Activated CD4-positive, alpha-beta T cell treated with anti-CD3 and anti-CD28 coated beads, Interleukin-2, amount 10 ng/mL, durations not matched to agents 24 days and 14 days (primary cell): ENCODE measurements at regions not wholly inside any gene's neighbourhood (a gene's known extent, or its start where the extent isn't known, plus 50 kb on each side); places are given as distances from the start of the nearest gene placed in this dataset.

ENCODE experiments used
- DNase-seq: peaks from one replicate; pipeline ENCODE4 v3.0.0; 2022
- H3K27ac Mint-ChIP-seq: one replicate; pipeline ENCODE4 v1.8.0; 2022; ENCODE audit warnings: mild to moderate bottlenecking, mixed read lengths
- H3K27me3 Mint-ChIP-seq: one replicate; pipeline ENCODE4 v1.8.0; 2022; ENCODE audit warnings: mixed read lengths
- H3K36me3 Mint-ChIP-seq: one replicate; pipeline ENCODE4 v1.8.0; 2022; ENCODE audit warnings: low read depth, mild to moderate bottlenecking, mixed read lengths
- H3K4me1 Mint-ChIP-seq: one replicate; pipeline ENCODE4 v1.8.0; 2021; ENCODE audit warnings: mixed read lengths
- H3K4me3 Mint-ChIP-seq: one replicate; pipeline ENCODE4 v1.8.0; 2022; ENCODE audit warnings: mild to moderate bottlenecking, moderate library complexity, mixed read lengths
- H3K9me3 Mint-ChIP-seq: one replicate; pipeline ENCODE4 v1.8.0; 2021; ENCODE audit warnings: mixed read lengths
- intact Hi-C: fragments of 100-400 bp; cut with micrococcal nuclease; formaldehyde crosslinking; loops from one replicate; pipeline ENCODE4 v1.15.1; 2023

- Mint-ChIP-seq H3K4me1 (peaks cover 20% of the 10 kb centered on the region), H3K27ac (no peak overlapping the region), H3K36me3 (no peaks in the 10 kb centered on the region), H3K4me3 (no peak overlapping the region), H3K27me3 (peaks cover 8% of the 10 kb centered on the region), H3K9me3 (no peaks in the 10 kb centered on the region)
- intact Hi-C loops, result loop anchor here (10.0 kb wide), 1 partner anchor 225 kb away; no protein-coding TSS in a partner anchor
- DNase-seq, result no peak
These were observed 126.3 kb upstream of the CHST15 start for GRCh38 chr10:124219655-124220054.

DNA sequence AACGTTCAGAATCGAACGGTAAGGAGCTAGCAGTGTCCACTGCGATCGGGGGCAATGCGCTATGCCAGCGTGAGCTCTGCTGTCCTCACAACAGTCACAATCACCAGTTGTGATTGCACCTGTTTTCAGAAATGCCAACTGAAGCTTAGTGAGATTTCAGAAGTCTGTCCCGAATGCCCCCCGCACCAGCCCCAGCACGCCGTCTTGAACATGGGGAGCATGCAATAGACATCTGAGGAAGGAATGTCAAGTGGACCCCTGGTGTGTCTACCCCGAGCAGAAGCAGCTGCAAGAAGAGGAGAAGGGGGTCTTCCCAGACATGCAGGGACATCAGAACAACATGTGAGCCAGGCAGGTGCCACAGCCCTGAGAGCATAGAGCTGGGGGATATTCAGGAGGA is 125.7 kb upstream of the CHST15 start:
- no peak overlapping the region for H3K27ac Mint-ChIP-seq
- no peaks in the 10 kb centered on the region for H3K9me3 Mint-ChIP-seq
- no peak overlapping the region for H3K4me3 Mint-ChIP-seq
- H3K4me1 Mint-ChIP-seq, result peaks cover 20% of the 10 kb centered on the region
- H3K36me3 Mint-ChIP-seq, result no peaks in the 10 kb centered on the region
- peaks cover 8% of the 10 kb centered on the region for H3K27me3 Mint-ChIP-seq
- intact Hi-C loops, result no loop called here
- DNase-seq, result no peak

GRCh38 chr10:124217906-124218804 is 124.8 kb upstream of the CHST15 start:
- H3K9me3 Mint-ChIP-seq, result no peaks in the 10 kb centered on the region
- H3K36me3 Mint-ChIP-seq, result no peaks in the 10 kb centered on the region
- intact Hi-C loops, result no loop called here
- peaks cover 8% of the 10 kb centered on the region for H3K27me3 Mint-ChIP-seq
- H3K27ac Mint-ChIP-seq, result no peak overlapping the region
- H3K4me3 Mint-ChIP-seq, result no peak overlapping the region
- no peak for DNase-seq
- peaks cover 20% of the 10 kb centered on the region for H3K4me1 Mint-ChIP-seq

GRCh38 chr10:124217031-124217430 is 123.6 kb upstream of the CHST15 start:
- Mint-ChIP-seq H3K9me3 (no peaks in the 10 kb centered on the region), H3K4me3 (no peak overlapping the region), H3K27me3 (peaks cover 8% of the 10 kb centered on the region), H3K36me3 (no peaks in the 10 kb centered on the region), H3K4me1 (peaks cover 16% of the 10 kb centered on the region), H3K27ac (no peak overlapping the region)
- intact Hi-C loops, result no loop called here
- DNase-seq, result no peak

- Mint-ChIP-seq H3K27me3 (peaks cover 8% of the 10 kb centered on the region), H3K4me3 (no peak overlapping the region), H3K4me1 (peaks cover under 1% of the 10 kb centered on the region), H3K9me3 (no peaks in the 10 kb centered on the region), H3K27ac (no peak overlapping the region), H3K36me3 (no peaks in the 10 kb centered on the region)
- no peak for DNase-seq
- intact Hi-C loops, result no loop called here
These were observed 121.4 kb upstream of the CHST15 start for GRCh38 chr10:124214610-124215375.

DNA sequence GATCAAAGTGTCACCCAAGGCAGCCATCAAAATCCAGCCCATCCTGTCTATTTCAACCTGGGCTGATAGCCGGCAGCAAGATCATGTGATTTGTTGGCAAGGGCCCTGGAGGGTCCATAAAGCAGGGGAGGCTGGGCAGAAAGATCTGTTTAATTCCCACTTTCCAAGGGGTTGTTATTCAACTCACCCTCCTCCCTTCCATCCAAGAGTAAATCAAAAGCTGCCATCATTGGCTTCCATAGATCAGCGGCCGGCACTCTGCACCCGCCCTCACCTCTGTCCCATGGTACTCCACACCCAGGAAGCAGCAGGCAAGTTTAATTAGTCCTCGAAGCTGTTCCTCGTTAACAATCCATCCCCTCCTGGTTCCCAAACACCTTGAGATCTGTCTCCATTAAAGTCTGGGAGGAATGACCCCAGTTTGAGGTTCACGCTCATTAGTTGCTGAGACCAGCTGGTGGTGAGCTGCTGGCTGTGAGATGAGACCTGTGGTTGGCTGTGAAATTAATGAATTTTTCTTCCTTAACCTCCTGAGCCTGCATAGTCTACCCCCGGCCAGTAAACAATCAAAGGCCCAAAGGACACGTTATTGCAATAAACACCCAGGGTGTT is 120.6 kb upstream of the CHST15 start:
- intact Hi-C loops, result no loop called here
- peaks cover 8% of the 10 kb centered on the region for H3K27me3 Mint-ChIP-seq
- H3K9me3 Mint-ChIP-seq, result no peaks in the 10 kb centered on the region
- H3K27ac Mint-ChIP-seq, result no peak overlapping the region
- H3K4me3 Mint-ChIP-seq, result no peak overlapping the region
- H3K4me1 Mint-ChIP-seq, result no peaks in the 10 kb centered on the region
- DNase-seq, result no peak
- no peaks in the 10 kb centered on the region for H3K36me3 Mint-ChIP-seq

GRCh38 chr10:124213471-124213870 is 120.1 kb upstream of the CHST15 start:
- peaks cover 6% of the 10 kb centered on the region for H3K27me3 Mint-ChIP-seq
- intact Hi-C loops, result no loop called here
- no peak overlapping the region for H3K4me3 Mint-ChIP-seq
- H3K4me1 Mint-ChIP-seq, result no peaks in the 10 kb centered on the region
- no peak for DNase-seq
- no peaks in the 10 kb centered on the region for H3K36me3 Mint-ChIP-seq
- H3K27ac Mint-ChIP-seq, result no peak overlapping the region
- H3K9me3 Mint-ChIP-seq, result no peaks in the 10 kb centered on the region

DNA sequence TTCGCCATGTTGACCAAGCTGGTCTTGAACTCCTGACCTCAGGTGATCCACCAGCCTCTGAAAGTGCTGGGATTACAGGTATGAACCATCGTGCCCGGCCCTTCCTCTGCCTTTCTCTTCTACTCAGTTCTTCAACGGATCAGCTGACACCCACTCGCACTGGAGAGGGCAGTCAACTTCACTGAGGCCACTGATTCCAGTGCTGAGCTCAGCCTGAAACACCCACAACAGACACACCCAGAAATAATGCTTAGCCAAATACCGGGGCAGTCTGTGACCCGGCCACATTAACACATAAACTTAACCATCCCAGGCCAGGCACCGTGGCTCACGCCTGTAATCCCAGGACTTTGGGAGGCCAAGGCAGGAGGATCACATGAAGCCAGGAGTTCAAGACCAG is 119.3 kb upstream of the CHST15 start:
- Mint-ChIP-seq H3K4me3 (no peak overlapping the region), H3K9me3 (no peaks in the 10 kb centered on the region), H3K36me3 (no peaks in the 10 kb centered on the region), H3K27ac (no peak overlapping the region), H3K27me3 (peaks cover 6% of the 10 kb centered on the region), H3K4me1 (no peaks in the 10 kb centered on the region)
- intact Hi-C loops, result no loop called here
- no peak for DNase-seq

- DNase-seq, result no peak
- Mint-ChIP-seq H3K27ac (no peak overlapping the region), H3K9me3 (peaks cover 4% of the 10 kb centered on the region), H3K4me3 (no peak overlapping the region), H3K36me3 (no peaks in the 10 kb centered on the region), H3K27me3 (peaks cover 2% of the 10 kb centered on the region), H3K4me1 (no peaks in the 10 kb centered on the region)
- intact Hi-C loops, result no loop called here
These were observed 118.5 kb upstream of the CHST15 start for GRCh38 chr10:124211921-124212320.

DNA sequence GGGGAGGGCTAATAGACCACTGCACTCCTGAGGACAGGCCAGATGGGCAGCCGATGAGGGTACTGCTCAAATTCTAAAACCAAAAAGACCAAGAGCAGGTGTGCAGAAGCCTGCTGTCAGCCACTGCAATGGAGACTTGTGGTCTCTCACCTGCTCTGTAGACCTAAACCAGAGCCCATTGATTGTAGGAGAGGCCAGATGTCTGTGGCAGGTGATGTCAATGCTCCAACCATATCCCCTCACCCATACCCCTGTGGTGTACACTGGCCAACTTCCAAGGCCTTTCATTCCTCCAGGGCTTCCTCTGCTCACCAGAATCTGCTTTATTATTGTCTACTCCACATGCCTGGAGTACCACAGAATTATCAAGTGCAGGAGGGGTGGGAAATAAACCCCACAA is 116.9 kb upstream of the CHST15 start:
- intact Hi-C loops, result no loop called here
- Mint-ChIP-seq H3K36me3 (no peaks in the 10 kb centered on the region), H3K27me3 (no peaks in the 10 kb centered on the region), H3K4me3 (no peak overlapping the region), H3K4me1 (no peaks in the 10 kb centered on the region), H3K27ac (no peak overlapping the region), H3K9me3 (peaks cover 4% of the 10 kb centered on the region)
- DNase-seq, result no peak

GRCh38 chr10:124207391-124207790 is 114.0 kb upstream of the CHST15 start:
- no peaks in the 10 kb centered on the region for H3K4me1 Mint-ChIP-seq
- intact Hi-C loops, result no loop called here
- H3K4me3 Mint-ChIP-seq, result no peak overlapping the region
- H3K9me3 Mint-ChIP-seq, result peaks cover 4% of the 10 kb centered on the region
- no peaks in the 10 kb centered on the region for H3K27me3 Mint-ChIP-seq
- no peak for DNase-seq
- H3K27ac Mint-ChIP-seq, result no peak overlapping the region
- no peaks in the 10 kb centered on the region for H3K36me3 Mint-ChIP-seq

- no peak for DNase-seq
- no peak overlapping the region for H3K4me3 Mint-ChIP-seq
- peaks cover 4% of the 10 kb centered on the region for H3K9me3 Mint-ChIP-seq
- H3K36me3 Mint-ChIP-seq, result no peaks in the 10 kb centered on the region
- intact Hi-C loops, result no loop called here
- H3K4me1 Mint-ChIP-seq, result no peaks in the 10 kb centered on the region
- H3K27me3 Mint-ChIP-seq, result no peaks in the 10 kb centered on the region
- H3K27ac Mint-ChIP-seq, result no peak overlapping the region
These were observed 113.2 kb upstream of the CHST15 start for GRCh38 chr10:124206616-124207015.

DNA sequence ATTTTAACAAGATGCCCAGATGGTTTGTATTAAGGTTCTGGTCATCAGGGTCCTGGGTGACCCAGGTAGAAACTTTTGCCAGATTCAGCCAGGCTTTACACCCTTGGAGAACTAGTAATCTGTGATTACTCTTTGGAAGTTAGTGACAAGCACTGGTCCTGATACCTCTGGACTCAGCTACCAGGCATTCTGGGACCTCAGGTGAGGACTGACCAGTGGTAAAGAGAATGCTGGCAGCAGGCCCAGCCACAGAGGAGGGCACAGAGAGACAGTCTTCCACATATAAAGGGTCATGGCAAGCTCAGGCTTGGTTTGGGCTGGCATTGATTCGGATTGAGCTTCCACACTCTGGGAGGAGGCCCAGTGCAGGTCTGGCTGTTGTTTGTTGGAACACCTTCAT is 112.0 kb upstream of the CHST15 start:
- Mint-ChIP-seq H3K27me3 (no peaks in the 10 kb centered on the region), H3K9me3 (peaks cover 4% of the 10 kb centered on the region)
- intact Hi-C loops, result no loop called here

GRCh38 chr10:124204726-124205125 is 111.3 kb upstream of the CHST15 start:
- no peak overlapping the region for H3K27ac Mint-ChIP-seq
- DNase-seq, result no peak
- no peaks in the 10 kb centered on the region for H3K4me1 Mint-ChIP-seq
- intact Hi-C loops, result no loop called here
- no peak overlapping the region for H3K4me3 Mint-ChIP-seq
- no peaks in the 10 kb centered on the region for H3K36me3 Mint-ChIP-seq
- H3K9me3 Mint-ChIP-seq, result peaks cover 4% of the 10 kb centered on the region
- peaks cover 4% of the 10 kb centered on the region for H3K27me3 Mint-ChIP-seq

More for the DNA sequence above, 112.0 kb upstream of the CHST15 start:
- Mint-ChIP-seq H3K4me3 (no peak overlapping the region), H3K4me1 (no peaks in the 10 kb centered on the region), H3K27ac (no peak overlapping the region), H3K36me3 (no peaks in the 10 kb centered on the region)
- DNase-seq, result no peak
